Ectodermal cell (in vitro differentiated cells): ENCODE measurements at regions not wholly inside any gene's neighbourhood (a gene's known extent, or its start where the extent isn't known, plus 50 kb on each side); places are given as distances from the start of the nearest gene placed in this dataset.

Source experiments
- H3K27ac ChIP-seq: 2 replicates; pipeline ENCODE4 v1.7.0; 2013; ENCODE audit warnings: mild to moderate bottlenecking, low read depth, low read length; ENCODE audit not compliant: insufficient read depth, poor library complexity, severe bottlenecking
- H3K27me3 ChIP-seq: 2 replicates; pipeline ENCODE4 v1.7.0; 2013; ENCODE audit warnings: mild to moderate bottlenecking, low read length; ENCODE audit not compliant: insufficient read depth, control insufficient read depth, poor library complexity, severe bottlenecking
- H3K36me3 ChIP-seq: one replicate; pipeline ENCODE4 v1.7.0; 2013; ENCODE audit warnings: low read length; ENCODE audit not compliant: control insufficient read depth, insufficient read depth
- H3K4me1 ChIP-seq: one replicate; pipeline ENCODE4 v1.7.0; 2013; ENCODE audit warnings: low read length; ENCODE audit not compliant: control insufficient read depth, insufficient read depth
- H3K4me3 ChIP-seq: 2 replicates; pipeline ENCODE4 v1.7.0; 2013; ENCODE audit warnings: low read depth, low read length, control low read depth; ENCODE audit not compliant: insufficient read depth
- H3K9me3 ChIP-seq: 2 replicates; pipeline ENCODE4 v1.7.0; 2013; ENCODE audit warnings: mild to moderate bottlenecking, low read length, moderate library complexity; ENCODE audit not compliant: control insufficient read depth
- WGBS, 2 experiments: methylation state at CpG; one replicate each; pipeline ENCODE4 v1.1.7; 2013; ENCODE audit warnings: missing lambda C conversion rate in 2 of 2; 5-methylcytosine and 5-hydroxymethylcytosine counted together

DNA sequence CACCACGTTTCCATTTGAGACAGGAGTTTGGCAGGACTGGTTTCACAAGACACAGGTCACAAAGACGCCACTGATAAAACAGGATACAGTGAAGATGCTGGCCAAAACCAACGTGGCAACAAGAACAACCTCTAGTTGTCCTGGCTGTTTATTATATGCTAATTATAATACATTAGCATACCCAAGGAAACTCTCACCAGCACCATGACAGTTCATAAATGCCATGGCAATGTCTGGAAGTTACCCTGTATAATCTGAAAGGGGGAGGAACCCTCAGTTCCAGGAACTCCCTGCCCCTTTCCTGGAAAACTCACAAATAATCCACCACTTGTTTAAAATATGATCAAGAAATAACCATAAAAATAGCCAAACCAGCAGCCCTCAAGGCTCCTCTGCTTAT, 148.3 kb downstream of the RBM43 start:
- Histone ChIP-seq H3K27me3 (no peaks in the 10 kb centered on the region), H3K36me3 (no peaks in the 10 kb centered on the region), H3K4me1 (no peaks in the 10 kb centered on the region), H3K27ac (no peak overlapping the region), H3K4me3 (no peak overlapping the region), H3K9me3 (no peaks in the 10 kb centered on the region)
- 78 to 82% methylated on average over 3 of the region's 3 CpGs for WGBS, 2 experiments

DNA sequence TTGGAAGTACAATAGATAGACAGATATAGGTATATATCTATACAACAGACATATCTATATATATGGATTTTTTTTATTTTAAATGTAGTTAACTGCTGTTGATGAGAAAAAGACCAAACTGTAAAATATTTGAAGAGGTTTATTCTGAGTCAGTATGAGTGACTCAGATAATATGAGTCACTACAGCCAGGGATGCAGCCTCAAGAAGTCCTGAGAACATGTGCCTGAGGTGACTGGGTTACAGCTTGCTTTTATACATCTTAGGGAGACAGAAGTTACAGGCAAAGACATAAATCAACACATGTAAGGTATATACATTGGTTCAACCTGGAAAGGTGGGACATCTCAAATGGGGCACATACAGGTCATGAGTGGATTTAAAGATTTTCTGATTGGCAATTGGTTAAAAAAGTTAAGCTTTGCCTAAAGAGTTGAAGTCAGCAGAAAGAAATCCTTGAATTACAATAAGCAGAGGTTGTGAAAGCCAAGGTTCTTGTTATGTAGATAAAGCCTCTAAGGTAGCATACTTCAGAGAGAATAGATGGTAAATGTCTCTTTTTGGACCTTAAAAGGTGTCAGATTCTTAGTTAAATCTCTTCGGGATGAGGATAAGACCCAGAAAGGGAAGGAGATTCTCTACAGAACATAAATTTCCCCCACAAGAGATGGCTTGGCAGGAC, 149.9 kb downstream of the RBM43 start:
- H3K27ac ChIP-seq: no peak overlapping the region
- no peaks in the 10 kb centered on the region for H3K9me3 ChIP-seq
- H3K36me3 ChIP-seq: no peaks in the 10 kb centered on the region
- no peak overlapping the region for H3K4me3 ChIP-seq
- no peaks in the 10 kb centered on the region for H3K27me3 ChIP-seq
- 25% methylated on average over 1 of the region's 1 CpG for WGBS, 2 experiments
- no peaks in the 10 kb centered on the region for H3K4me1 ChIP-seq

DNA sequence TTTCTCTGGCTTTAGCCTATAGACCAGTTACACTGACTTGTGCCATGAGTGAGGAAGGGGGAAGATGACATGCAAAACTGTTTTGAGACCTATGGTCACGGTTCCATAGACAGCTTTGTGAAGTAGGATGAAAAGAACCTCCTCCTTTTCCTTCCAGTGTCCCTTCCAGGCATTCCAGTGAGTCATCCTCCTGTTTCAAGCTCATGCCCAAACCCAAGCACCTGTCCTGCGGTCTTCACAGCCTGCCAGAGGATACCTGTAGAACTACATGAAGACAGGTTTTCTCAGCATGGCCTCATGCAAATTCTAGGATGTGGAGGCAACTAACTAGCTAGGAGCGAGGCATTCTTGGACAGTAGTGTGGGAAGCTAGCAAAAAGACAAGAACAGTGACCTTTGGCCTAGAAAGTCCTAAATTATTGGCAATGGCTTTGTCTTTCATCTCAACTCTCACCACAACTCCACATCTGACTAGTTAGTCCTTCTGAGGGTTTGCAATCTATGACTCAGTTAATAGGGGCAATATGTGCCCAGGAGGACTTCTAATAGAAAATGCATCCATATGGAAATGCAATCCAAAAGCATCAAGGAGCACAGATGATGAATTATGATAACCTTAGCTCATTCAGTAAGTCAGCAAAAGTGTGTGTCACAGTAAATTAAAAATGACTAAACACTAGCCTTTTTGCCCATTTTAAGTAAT, 154.7 kb downstream of the RBM43 start:
- H3K9me3 ChIP-seq: no peaks in the 10 kb centered on the region
- no peak overlapping the region for H3K27ac ChIP-seq
- 86 to 92% methylated on average over 3 of the region's 3 CpGs for WGBS, 2 experiments
- H3K4me1 ChIP-seq: no peaks in the 10 kb centered on the region
- H3K4me3 ChIP-seq: no peak overlapping the region
- no peaks in the 10 kb centered on the region for H3K27me3 ChIP-seq
- no peaks in the 10 kb centered on the region for H3K36me3 ChIP-seq

DNA sequence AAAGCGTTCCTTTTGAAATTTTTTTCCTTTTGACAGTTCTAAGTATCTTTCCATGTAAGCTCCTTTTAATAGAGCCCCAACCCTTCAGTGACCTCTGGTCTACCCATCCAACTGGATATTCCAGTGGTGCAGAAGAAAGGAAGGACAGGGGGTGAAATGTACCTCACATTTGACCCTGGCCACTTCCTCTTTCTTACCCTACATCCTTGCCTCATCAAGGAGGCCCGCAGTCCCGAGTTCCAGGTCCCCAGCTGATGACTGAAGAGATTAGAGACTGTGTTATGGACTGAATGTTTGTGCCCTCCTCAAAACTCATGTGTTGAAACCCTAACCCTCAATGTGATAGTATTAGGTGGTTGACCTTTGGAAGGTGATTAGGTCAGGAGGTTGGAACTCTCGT, 158.1 kb downstream of the RBM43 start:
- Histone ChIP-seq H3K36me3 (no peaks in the 10 kb centered on the region), H3K4me1 (no peaks in the 10 kb centered on the region)

DNA sequence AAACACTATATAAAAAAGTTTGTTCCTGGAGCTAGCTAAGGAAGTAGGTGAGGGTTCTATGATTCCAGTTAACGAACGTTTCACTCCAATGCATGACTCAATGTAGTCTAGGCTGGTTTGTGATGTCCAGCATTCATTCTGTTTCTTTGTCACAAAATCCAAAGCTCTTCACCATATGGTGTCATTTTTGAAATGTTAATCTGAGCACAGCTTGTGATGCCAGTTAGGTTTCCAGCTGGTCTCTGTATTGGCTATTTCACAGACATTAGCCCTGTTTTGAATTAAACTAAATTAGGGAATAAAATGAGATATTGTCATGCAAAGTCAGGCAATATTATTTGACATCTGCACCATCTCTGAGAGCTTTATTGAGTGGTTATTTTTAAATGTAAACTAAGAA, 159.4 kb downstream of the RBM43 start:
- WGBS, 2 experiments: 56 to 86% methylated on average over 2 of the region's 2 CpGs
- Histone ChIP-seq H3K4me1 (no peaks in the 10 kb centered on the region), H3K27me3 (no peaks in the 10 kb centered on the region), H3K36me3 (no peaks in the 10 kb centered on the region), H3K4me3 (no peak overlapping the region), H3K9me3 (no peaks in the 10 kb centered on the region), H3K27ac (no peak overlapping the region)

More for the DNA sequence above, 158.1 kb downstream of the RBM43 start:
- Histone ChIP-seq H3K27me3 (no peaks in the 10 kb centered on the region), H3K9me3 (no peaks in the 10 kb centered on the region), H3K27ac (no peak overlapping the region), H3K4me3 (no peak overlapping the region)
- 92 to 100% methylated on average over 4 of the region's 4 CpGs for WGBS, 2 experiments

DNA sequence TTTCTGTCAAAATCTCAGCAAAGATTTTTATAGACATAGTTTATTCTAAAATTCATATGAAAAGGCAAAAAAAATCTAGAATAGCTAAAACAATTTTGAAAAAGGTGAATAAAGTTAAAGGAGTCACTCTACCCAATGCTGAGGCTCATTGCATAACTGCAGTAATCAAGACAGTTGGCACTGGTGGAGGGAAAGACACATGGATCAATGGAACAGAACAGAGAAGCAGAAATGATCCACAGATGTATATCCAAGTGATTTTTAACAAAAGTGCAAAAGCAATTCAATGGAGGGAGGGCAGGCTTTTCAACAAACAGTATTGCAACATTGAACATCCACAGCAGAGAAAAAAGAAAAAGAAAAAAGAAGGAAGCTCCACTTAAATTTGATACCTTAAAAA, 162.8 kb downstream of the RBM43 start:
- H3K9me3 ChIP-seq: no peaks in the 10 kb centered on the region
- H3K36me3 ChIP-seq: no peaks in the 10 kb centered on the region
- no peak overlapping the region for H3K27ac ChIP-seq
- no peaks in the 10 kb centered on the region for H3K4me1 ChIP-seq
- H3K27me3 ChIP-seq: no peaks in the 10 kb centered on the region
- H3K4me3 ChIP-seq: no peak overlapping the region

DNA sequence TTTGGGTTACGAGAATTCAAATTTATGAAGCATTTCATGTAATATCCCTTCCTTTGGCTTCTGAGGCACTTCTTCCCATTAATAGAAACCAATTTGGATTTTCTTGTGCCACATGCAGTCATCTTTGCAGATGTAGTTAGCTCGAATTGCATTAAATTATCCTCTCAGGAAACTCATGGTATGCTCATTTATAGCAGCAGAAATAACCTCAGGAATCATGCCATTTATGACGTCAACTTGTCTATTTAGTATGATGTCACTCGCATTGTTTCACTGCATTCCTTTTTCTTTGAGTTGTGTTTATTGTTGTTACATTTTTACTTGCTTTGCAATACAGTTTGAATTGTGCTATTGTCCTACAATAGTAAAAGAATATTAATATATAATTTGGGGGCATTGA, 163.8 kb downstream of the RBM43 start:
- 90 to 99% methylated on average over 3 to 4 of the region's 4 CpGs for whole genome bisulfite sequencing, 2 experiments
- no peaks in the 10 kb centered on the region for H3K36me3 ChIP-seq
- H3K4me3 ChIP-seq: no peak overlapping the region
- no peaks in the 10 kb centered on the region for H3K4me1 ChIP-seq
- no peaks in the 10 kb centered on the region for H3K27me3 ChIP-seq
- no peaks in the 10 kb centered on the region for H3K9me3 ChIP-seq
- H3K27ac ChIP-seq: no peak overlapping the region

DNA sequence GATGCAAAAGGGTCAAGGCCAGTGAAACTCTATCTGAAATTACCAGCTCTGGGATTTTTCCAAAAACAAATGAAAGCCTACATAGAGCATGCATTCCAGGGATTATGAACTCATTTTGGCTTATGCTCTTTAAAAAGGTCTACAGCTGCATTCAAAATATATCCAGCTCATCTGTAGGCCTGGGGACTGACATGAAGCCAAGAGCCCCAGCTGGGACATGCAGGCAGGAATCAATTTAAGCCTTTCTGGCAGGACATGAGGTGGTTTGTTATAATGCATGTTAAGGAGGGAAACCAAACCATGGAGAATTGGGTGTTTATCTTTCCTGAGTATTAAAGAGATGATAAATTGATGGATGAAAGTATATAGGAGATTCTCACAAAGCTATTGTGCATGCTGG, 164.5 kb downstream of the RBM43 start:
- no peaks in the 10 kb centered on the region for H3K4me1 ChIP-seq
- no peak overlapping the region for H3K4me3 ChIP-seq
- H3K27ac ChIP-seq: no peak overlapping the region
- H3K36me3 ChIP-seq: no peaks in the 10 kb centered on the region
- no peaks in the 10 kb centered on the region for H3K9me3 ChIP-seq
- H3K27me3 ChIP-seq: no peaks in the 10 kb centered on the region

DNA sequence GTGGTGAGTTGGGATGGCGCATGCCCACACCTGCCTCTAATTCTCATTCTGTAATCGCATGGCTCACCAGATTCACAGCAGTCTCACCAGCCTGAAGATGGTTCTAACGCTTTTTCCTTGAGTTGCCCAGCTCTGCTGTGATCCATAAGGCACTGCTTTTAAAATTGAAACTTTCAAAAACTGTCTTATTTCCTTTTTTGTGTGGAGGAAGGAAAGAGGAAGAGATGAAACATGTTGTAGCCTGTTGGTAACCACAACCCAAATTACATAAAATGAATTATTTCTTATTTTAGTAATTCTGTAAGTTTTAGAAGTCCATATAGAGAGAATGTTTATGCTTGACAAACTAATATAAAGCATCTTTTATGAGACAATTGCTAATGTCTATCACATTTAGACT, 165.4 kb downstream of the RBM43 start:
- Histone ChIP-seq H3K36me3 (no peaks in the 10 kb centered on the region), H3K27ac (no peak overlapping the region), H3K4me3 (no peak overlapping the region), H3K27me3 (no peaks in the 10 kb centered on the region), H3K9me3 (no peaks in the 10 kb centered on the region), H3K4me1 (no peaks in the 10 kb centered on the region)
- WGBS, 2 experiments: 94 to 97% methylated on average over 3 of the region's 3 CpGs

DNA sequence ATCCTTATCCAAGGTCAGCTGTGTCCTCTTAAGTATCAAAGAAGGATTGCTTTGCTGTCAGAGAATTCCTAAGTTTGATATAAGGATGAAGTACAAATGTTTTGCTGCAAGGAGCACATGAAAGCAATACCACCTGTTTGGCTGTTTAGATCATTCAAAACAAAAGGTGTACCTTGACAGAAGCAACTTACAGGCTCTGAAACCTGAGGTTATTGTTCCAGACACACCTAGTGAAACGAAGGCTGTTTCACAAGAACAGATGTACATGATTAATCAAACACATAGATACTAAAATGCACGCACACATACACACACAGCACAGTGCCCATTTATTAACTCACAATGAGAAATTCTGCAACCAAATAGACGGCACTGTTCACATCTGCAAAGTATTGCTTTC, 166.2 kb downstream of the RBM43 start:
- no peak overlapping the region for H3K27ac ChIP-seq
- no peaks in the 10 kb centered on the region for H3K27me3 ChIP-seq
- no peaks in the 10 kb centered on the region for H3K9me3 ChIP-seq
- H3K4me3 ChIP-seq: no peak overlapping the region
- H3K4me1 ChIP-seq: no peaks in the 10 kb centered on the region
- 89% methylated on average over 3 of the region's 3 CpGs for WGBS, 2 experiments
- no peaks in the 10 kb centered on the region for H3K36me3 ChIP-seq
